ENCODE measurements at regions not wholly inside any gene's neighbourhood (a gene's known extent, or its start where the extent isn't known, plus 50 kb on each side); places are given as distances from the start of the nearest gene placed in this dataset.
A peak's percentile ranks its signal among the peaks of the same experiment; 100 is the strongest.

- Histone ChIP-seq H3K36me3 (ENCODE audit: control insufficient read depth, insufficient read depth, low read length) (no peaks in the 10 kb centered on the region), H3K27me3 (ENCODE audit: control insufficient read depth, insufficient read depth, low read length) (no peaks in the 10 kb centered on the region), H3K4me3 (ENCODE audit: low read depth, low read length) (no peak overlapping the region)
- no peak for DNase-seq (ENCODE audit: low read depth)
- POLR2A ChIA-PET, result no interaction called here
- CTCF ChIA-PET, result no interaction called here
- TF ChIP-seq, protein P1, sequence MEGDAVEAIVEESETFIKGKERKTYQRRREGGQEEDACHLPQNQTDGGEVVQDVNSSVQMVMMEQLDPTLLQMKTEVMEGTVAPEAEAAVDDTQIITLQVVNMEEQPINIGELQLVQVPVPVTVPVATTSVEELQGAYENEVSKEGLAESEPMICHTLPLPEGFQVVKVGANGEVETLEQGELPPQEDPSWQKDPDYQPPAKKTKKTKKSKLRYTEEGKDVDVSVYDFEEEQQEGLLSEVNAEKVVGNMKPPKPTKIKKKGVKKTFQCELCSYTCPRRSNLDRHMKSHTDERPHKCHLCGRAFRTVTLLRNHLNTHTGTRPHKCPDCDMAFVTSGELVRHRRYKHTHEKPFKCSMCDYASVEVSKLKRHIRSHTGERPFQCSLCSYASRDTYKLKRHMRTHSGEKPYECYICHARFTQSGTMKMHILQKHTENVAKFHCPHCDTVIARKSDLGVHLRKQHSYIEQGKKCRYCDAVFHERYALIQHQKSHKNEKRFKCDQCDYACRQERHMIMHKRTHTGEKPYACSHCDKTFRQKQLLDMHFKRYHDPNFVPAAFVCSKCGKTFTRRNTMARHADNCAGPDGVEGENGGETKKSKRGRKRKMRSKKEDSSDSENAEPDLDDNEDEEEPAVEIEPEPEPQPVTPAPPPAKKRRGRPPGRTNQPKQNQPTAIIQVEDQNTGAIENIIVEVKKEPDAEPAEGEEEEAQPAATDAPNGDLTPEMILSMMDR (IDR thresholded peaks at IDR 0.05; ENCODE audit: insufficient read depth, low read depth, low read length), result no peak
These were observed 1094.6 kb downstream of the ROBO2 start for GRCh38 chr3:78134496-78134895.

GRCh38 chr3:78139166-78139565 lies 1099.3 kb downstream of the ROBO2 start:
- no peaks in the 10 kb centered on the region for H3K27me3 ChIP-seq (ENCODE audit: control insufficient read depth, insufficient read depth, low read length)
- no peaks in the 10 kb centered on the region for H3K36me3 ChIP-seq (ENCODE audit: control insufficient read depth, insufficient read depth, low read length)
- DNase-seq (ENCODE audit: low read depth), result peak; percentile 21
- TF ChIP-seq, protein P1 (IDR thresholded peaks at IDR 0.05; ENCODE audit: insufficient read depth, low read depth, low read length), result no peak
- ChIA-PET POLR2A (no interaction called here), CTCF (no interaction called here)
- H3K4me3 ChIP-seq (ENCODE audit: low read depth, low read length), result no peak overlapping the region

- no peaks in the 10 kb centered on the region for H3K36me3 ChIP-seq (ENCODE audit: control insufficient read depth, insufficient read depth, low read length)
- ChIA-PET CTCF (interaction anchor here (0.6 kb wide), 1 partner anchor 658 kb away, joined by 3 read pairs; no protein-coding TSS in a partner anchor), POLR2A (no interaction called here)
- TF ChIP-seq, protein P1 (IDR thresholded peaks at IDR 0.05; ENCODE audit: insufficient read depth, low read depth, low read length), result no peak
- DNase-seq (ENCODE audit: low read depth), result no peak
- no peak overlapping the region for H3K4me3 ChIP-seq (ENCODE audit: low read depth, low read length)
- H3K27me3 ChIP-seq (ENCODE audit: control insufficient read depth, insufficient read depth, low read length), result no peaks in the 10 kb centered on the region
These were observed 1100.4 kb downstream of the ROBO2 start for GRCh38 chr3:78140274-78140673.

DNA sequence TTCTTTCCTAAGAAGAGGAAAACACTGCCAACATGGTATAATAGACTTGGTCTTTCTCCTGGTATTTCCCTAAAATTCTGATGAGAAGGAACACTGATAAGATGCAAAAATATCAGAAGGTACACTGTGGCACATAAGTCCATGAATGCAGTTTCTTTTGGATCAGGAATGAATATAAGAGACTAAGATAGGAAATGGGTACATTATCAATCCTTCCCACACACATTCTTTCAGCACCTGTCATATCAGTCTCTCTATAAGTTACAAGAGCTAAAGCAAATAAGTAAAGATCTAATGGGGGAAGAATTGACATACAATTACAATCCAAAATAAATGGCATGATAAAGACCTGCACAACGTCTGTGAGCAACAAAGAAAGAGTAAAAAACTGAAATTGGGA lies 1101.0 kb downstream of the ROBO2 start:
- Histone ChIP-seq H3K4me3 (ENCODE audit: low read depth, low read length) (no peak overlapping the region), H3K27me3 (ENCODE audit: control insufficient read depth, insufficient read depth, low read length) (no peaks in the 10 kb centered on the region), H3K36me3 (ENCODE audit: control insufficient read depth, insufficient read depth, low read length) (no peaks in the 10 kb centered on the region)
- TF ChIP-seq, protein P1 (IDR thresholded peaks at IDR 0.05; ENCODE audit: insufficient read depth, low read depth, low read length), result no peak
- DNase-seq (ENCODE audit: low read depth), result no peak
- CTCF ChIA-PET, result interaction anchor here (0.6 kb wide), 1 partner anchor 659 kb away, joined by 3 read pairs; no protein-coding TSS in a partner anchor
- POLR2A ChIA-PET, result no interaction called here

GRCh38 chr3:78141269-78141668 lies 1101.4 kb downstream of the ROBO2 start:
- POLR2A ChIA-PET, result no interaction called here
- DNase-seq (ENCODE audit: low read depth), result no peak
- CTCF ChIA-PET, result no interaction called here

More at GRCh38 chr3:78141269-78141668, 1101.4 kb downstream of the ROBO2 start:
- TF ChIP-seq, protein P1 (IDR thresholded peaks at IDR 0.05; ENCODE audit: insufficient read depth, low read depth, low read length), result no peak
- no peaks in the 10 kb centered on the region for H3K27me3 ChIP-seq (ENCODE audit: control insufficient read depth, insufficient read depth, low read length)
- H3K36me3 ChIP-seq (ENCODE audit: control insufficient read depth, insufficient read depth, low read length), result no peaks in the 10 kb centered on the region
- H3K4me3 ChIP-seq (ENCODE audit: low read depth, low read length), result no peak overlapping the region
